HG02759 (cell line): ENCODE measurements at regions not wholly inside any gene's neighbourhood (a gene's known extent, or its start where the extent isn't known, plus 50 kb on each side); places are given as distances from the start of the nearest gene placed in this dataset.

ENCODE experiments used
- ATAC-seq: cut with Tn5 transposase; IDR thresholded peaks from one replicate; pipeline ENCODE4 v1.9.1; 2021; ENCODE audit warnings: mild to moderate bottlenecking, moderate library complexity; ENCODE audit not compliant: unreplicated experiment

DNA sequence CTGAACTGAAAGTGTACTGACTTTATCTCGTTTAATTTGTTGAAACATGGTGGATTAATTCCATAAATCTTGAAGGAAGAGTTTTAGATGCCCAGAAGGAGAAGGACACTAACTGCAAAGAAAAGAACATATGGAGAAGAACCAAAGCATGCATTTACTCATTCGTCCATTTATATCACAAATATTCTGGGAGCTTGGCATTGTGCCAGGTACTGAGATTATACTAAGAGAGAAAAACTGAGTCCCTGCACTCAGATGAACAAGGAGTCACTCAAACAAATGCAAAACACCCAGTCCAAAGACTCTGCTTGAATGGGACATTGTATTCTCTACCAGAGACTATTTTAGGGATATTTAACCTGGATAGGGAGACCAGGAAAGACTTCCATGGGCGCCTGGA lies 588.0 kb upstream of the MGMT start:
- no peak for ATAC-seq

DNA sequence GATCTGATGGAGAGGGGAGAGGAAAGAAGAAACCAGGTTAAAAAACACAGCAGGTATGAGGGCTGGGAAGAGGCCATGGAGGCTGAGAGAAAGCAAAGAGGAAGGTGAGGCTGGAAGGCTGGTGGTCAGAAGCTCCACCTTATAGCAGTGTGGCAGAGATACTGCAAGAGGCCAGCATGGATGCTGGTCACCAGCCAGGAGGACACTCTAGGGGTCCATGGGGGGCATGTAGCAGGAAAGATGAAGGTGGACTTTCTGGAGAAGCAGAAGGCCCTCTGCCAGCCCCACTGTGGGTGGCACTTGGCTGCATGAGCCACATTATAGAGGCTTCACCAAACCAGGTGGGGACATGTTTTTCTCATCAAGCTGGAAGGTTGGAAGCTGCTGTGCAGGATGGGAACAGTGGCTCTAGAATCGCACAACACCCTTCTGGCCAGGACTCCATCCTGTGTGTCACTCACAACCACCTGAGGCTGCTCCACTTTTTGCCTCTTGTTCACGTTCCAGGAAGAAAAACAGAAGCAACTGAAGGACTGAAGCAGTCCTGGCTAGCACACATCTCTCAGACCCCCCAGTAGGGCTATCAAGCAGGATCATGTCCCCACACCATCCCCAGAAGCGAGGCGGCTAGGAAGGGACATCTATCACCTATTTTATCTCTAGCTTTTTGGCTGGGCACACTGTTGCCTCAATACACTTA lies 587.5 kb upstream of the MGMT start:
- ATAC-seq = no peak

DNA sequence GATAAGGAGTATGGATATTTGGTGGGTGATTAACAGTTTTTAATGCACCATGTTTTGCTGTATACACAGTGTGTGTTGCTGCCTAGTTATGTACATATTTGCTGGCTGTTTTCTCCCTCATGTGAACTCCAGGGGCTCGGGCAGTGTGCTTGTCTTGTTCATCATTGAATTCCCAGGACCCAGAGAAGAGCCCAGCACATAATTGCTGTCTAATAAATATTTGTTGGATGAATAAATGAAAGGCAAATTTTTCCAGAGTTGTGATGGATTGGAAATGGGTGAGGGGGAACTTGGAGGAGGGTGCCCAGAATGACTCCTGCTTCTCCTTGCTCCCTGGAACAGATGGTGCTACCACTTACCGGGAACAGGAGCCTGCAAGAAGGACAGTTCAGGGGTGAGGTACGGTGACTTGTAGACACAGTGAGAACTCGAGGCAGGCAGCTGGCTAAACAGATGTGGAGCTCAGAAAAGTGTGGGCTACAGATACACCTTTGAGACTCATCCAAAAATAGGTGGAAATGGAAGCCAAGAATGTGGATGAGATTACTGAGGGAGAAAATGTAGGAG lies 586.8 kb upstream of the MGMT start:
- no peak for ATAC-seq

DNA sequence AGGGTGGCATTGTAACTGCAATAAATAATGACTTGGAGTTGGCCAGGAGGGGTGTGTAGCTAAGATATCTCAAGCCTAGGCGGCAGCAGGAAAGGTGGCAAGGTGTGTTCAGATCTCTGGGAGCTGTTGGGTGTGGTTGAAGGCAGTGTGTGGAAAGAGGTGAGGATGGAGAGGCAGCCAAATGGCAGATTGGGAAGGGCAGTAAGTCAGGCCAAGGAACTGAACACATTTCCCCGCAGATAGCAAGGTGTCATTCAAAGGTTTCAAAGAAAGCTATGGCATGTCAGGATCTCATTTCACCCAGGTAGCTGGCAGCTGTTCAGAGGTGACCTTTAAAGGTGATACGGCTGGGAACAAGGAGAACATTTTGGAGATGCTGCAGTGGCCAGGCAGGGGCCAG lies 586.0 kb upstream of the MGMT start:
- ATAC-seq = no peak

DNA sequence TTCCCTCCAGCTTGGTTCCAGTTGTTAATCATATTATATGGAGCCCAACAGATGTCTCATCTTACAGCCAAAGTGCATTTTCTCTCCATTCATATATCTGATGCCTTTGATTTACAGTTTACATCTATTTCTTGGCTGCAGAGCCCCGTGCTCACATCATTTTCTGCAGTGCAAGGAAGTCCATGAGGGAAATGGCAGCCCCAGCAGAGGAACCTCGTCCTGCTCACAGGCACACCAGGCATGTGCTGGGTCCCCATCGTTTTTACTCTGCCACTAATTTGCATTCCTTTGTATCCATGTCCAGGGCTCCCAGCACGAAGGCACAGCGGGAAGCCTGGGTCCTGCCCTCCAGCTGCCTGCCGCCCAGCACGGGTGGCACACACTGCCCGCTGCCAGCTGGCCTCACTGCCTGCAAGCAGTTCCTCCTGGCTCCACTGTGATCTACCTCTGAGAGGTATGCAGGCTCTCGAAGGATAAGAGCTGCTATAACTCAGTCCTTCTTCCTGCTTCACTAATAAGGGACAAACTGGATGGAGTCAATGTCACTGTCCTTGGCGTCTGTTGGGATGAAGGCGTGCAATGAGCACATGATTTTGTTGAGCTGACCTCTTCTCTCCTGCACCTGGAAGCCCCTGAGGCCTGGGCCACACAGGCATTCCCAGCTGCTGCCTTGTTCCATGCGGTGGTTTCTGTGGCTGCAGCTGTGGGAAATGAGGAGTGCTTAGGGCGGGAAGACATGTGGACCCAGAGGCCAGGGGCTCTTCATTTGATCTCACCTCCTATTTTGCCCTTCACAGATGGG lies 583.6 kb upstream of the MGMT start:
- no peak for ATAC-seq

DNA sequence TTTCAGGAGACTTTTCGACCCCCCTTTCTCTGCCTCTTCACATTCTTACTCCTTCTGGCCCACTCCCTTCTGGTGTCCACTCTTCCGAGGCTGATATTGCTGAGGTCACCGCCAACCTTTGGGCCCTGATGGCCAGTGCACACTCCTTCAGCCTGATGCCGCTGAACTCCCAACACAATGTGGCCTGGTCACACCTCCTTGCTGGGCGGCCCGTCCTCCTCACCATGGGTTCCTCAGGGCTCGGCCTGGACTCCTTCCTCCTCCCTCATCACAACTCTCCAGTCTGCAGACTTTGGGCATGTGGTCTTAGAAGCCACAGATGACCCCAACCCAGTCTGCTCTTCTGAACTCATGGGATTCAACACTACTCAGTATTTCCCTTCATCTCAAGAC lies 583.0 kb upstream of the MGMT start:
- ATAC-seq = no peak

DNA sequence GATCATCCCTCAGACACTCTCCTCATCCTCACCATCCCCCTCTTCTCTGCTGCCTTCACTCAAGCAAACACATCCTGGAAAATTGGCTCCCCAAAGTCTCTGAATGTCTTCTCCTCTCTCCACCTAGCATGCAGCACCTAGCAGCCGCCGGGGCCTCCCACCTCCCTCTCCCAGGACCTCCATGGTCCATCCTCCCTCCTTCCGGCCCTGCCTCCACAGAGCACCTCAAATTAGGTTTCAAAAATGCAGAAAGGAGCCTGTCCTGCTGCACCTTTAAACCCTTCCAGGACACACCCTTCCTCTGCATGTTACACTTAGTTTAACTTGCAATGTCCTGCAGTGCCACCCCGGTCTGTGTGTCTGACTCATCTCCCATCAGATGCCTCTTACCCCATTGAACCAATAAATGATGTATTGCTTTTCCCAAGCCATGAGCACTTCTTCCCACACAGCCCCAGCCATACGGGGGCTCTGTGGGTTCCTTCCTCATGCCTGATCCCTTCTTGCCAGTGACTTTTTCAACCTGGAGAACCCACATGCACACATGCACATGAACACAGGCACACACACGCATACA lies 582.5 kb upstream of the MGMT start:
- no peak for ATAC-seq

DNA sequence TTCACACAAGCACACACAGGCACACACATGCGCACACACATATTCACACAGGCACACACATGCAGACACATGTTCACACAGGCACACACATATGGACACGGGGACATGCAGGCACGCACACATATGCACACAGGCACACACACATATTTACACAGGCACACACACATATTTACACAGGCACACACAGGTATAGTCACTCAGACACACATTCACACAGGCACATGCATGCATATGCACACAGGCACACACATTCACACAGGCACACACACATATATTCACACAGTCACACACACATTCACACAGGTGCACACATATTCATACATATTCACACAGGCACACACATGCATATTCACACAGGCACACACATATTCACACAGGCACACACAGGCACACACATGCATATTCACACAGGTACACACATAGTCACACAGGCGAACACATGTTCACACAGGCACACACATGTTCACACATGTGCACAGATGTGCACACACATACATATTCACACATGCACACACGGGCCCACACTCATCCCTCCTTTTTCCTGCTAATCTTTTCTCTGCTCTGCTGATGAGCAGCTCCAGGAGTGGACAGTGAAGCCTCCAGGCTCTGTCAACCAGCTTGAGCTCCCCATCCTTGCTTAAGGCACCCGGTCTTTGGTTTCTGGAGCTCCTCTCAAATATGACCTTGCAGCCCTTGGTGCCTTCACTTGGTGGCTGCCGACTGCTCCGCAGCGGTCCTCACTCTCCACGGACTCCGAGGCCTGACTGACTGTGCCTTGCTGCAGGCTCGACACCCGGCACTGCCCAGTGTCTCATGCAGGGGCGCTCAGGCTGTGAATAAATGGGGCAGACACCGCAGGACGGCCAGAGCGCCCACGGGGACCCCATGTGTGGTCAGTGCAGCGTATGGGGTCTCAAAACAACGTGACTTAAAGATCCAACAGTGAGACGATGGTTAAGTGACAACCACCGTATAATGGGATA lies 581.2 kb upstream of the MGMT start:
- no peak for ATAC-seq

DNA sequence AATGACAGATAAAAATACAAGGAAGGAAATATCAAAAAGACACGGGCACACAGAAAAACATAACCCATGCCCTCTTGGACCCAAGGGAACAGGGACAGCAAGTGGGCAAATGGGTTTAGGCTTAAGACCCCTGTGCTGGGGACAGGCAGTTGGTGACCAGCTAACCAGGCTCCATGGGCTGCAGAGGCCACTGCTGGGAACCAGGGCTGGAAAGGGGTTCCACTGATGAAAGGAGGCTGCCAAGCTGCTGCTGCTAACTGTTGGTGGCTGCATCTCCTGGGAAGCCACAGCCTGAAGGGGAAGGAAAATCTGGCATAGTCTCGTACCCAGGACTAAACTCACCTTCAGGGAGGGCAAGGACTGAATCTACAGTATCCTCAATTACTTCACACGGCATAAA lies 579.2 kb upstream of the MGMT start:
- ATAC-seq = no peak

DNA sequence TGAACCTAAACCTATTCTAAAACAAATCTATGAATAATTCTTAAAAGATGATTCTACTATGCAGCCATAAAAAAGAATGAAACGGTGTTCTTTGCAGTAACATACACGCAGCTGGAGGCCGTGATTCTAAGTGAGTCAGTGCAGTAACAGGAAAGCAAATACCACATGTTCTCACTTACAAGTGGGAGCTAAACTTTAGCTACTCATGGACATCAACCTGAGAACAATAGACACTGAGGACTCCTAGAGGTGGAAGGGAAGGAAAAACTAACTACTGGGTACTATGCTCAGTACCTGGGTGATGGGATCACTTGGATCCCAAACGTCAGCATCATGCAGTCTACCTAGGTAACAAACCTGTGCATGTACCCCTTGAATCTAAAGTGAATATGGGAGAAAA lies 575.0 kb upstream of the MGMT start:
- ATAC-seq = no peak

DNA sequence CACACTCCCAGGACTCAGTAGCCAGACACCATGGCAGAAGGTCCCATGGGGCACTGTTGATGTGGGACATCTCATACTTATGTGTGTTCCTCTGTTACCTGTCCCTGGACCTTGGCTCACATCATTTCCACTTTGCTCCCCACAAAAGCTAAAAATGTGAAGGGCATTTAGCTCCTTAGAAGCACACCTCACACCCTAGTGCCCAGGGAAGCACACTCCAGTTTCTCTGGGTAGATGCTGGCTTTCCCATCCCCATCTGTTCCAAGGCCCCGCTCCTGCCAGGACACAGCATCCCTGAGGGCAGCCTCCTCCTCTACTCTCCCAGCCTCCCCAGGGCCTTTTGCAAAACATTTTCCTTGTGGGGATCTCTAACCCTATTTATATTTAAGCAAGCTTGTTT lies 572.4 kb upstream of the MGMT start:
- ATAC-seq = no peak

DNA sequence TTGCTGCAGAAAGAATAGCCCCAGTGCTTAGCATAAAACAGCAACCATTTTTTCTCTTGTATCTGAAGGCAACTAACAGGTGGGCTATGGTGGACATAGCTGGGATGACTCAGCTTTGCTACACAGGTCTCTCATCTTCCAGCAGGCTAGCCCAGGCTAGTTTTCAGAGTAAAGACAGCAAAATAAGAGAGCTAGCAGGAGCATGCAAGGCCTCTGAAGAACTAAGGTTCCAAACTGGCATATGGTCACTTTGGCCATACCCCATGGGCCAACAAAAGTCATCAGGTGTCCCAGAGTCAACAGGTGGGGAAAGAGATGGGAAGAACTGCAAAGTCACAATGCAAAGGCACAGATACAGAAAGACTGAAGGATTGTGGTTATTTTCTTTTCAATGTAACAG lies 571.6 kb upstream of the MGMT start:
- no peak for ATAC-seq

DNA sequence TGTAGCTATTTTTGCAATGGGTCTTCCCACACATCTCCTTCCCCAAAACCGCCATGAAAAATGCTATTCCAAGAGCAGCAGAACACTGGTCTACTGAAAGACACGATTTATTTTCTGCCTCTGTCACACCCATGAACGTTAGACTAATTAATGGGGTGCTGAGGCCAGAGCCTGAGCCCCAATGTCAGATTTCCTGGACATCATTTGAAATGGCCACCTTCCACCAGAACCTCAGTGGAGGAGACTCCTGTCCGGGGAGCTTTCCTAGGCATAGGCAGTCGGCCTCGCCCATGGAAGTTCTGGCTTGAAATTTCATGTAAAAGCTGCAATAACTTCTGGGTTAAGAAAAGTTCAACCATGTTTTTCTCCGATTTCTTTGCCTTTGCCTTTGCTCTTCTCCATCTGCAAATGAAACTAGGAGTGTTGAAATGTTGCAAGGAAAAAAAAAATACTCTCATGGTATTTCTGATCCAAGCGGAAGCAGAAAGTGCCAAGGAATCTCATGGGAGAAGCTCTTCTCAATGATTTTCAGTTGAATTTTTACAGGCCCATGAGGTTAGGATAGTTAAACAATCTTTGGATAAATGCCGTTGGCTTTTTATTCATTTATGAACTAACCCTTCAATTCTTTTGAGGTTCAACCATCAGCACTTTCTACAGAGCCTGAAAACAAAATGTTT lies 570.8 kb upstream of the MGMT start:
- no peak for ATAC-seq

DNA sequence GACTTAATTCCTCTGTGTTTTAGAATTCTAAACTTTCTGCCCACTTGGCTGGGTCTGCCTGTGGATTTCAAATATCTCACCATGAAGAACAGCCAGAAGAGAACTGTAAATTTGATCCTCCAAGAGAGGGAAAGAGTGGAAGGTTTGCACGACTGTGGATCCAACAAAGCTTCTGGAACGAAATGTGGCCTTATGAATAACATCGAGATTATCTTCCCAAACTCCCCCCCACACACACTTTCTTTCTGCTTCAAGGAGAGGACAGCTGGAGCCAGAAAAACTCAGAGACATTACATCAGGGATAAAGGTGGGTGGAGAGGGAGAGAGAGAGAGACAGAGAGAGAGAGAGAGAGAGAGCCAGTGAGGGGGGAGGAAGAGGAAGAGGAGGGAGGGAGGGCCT lies 570.1 kb upstream of the MGMT start:
- ATAC-seq = no peak

DNA sequence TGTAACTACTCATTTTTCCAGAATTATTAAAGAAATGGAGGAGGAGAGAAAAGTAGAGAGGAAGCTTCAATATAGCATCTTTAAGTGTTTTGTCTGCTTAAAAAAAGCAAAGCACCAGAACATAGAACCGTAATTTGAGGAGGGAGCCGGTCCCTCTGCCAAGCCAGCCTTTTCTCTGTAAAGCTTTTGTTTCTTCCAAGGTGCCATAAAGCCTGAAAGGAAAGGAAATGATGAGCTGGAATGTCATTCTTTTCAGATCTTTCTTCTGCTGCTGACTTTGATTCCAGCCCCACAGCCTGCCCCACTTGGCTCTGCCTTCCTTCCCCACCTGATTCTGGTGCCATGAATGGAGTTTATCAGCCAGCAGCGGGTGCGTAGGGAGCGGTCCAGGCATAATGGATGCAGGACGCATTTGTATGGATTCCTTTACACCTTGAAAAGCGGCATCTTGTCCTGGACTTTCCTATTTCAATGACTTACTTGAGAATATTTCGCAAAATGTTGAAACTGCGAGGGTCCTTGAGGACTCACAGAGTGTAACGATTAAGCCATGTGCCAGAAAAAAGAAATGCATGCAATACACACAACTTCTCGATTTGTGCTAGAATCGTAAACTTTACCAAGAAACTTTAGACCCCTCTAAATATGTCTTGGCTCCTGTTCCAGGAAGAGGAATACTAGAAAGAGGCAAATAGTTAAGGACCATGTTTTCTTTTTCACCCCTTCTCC lies 569.5 kb upstream of the MGMT start:
- no peak for ATAC-seq

DNA sequence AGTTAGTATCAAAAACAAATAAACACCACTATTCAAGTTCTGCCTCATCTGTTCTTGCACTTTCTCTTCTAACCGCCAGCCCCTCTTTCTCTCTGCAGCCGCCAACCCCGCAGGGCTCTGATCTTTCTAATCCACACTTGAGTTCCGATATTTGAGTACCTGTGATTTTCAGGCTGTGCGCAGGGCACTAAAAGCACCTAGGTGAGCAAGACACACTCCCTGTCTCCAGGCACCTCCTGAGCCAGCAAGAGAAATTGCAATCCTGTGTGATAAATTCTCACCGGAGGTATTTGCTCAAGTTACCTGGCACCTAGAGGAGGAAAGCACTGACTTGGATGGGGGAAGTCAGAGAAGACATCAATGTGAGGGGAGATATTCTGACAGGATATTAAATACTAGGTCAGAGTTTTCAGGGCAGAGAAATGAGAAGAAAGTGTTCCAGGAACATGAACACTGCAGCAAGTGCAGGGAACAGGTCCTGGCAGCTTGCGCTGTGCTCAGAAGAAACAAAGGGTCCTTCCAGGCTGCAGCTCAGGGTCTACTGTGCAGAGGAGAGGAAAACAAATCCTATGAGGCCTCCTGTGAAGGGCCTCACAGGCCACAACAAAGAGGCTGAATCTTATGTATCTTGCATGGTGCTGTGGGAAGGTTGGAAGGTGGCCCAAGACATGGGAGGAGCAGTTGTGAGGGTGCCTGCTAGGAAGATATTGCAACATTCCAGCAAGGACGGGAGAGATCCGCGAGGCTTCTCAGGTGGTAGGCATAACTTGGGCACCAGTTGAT lies 568.7 kb upstream of the MGMT start:
- ATAC-seq = no peak

DNA sequence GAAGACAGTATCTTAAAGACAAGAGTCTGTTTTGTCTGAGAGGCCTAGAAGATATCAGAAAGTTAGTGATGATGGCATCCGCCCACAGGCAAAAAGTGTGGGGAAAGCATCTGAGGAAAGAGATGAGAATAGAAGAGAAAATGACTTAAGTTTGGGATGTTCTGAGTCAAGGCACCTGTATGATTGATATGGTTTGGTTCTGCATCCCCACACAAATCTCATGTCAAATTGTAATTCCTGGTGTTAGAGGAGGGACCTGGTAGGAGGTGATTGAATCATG lies 568.2 kb upstream of the MGMT start:
- no peak for ATAC-seq

DNA sequence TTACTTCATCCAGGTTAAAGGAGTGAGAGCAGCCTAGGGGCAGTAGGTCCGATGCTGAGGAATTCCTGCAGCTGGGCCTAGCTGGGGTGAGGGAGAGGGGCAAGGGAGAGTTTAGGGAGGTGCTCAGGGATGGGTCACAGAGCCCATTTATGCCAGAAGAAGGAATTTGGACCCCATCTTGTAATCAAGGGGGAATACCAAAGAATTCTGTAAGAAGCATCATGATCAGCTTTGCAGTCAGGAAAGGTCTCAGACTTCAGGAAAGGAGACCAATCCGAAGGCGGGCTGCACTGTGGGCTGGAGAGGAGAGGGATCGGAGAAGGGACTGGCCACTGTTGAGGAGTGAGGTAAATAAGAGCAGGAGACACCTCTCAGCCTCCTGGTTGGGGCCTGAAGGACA lies 566.6 kb upstream of the MGMT start:
- no peak for ATAC-seq

DNA sequence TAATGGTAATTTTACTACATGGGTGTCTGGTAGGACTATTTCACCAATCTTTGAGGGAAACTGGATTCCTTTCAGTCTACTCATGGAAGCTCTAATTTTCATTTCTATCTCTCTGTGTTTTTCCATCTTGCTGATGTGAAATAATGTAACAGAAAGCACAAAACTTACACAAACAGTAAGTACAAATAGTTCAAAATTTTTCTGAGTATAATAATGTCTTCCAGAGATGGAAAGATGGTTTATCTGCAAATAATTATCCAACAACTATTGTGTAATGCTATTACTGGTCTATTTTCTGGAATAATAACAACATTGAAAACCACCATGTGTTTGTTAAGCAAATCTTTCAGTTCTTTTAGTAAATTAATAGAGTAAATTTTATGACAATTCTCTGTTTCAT lies 565.8 kb upstream of the MGMT start:
- no peak for ATAC-seq
